PC-3 (cell line): ENCODE measurements at regions not wholly inside any gene's neighbourhood (a gene's known extent, or its start where the extent isn't known, plus 50 kb on each side); places are given as distances from the start of the nearest gene placed in this dataset.
A peak's percentile ranks its signal among the peaks of the same experiment; 100 is the strongest.

Experiments
- ATAC-seq: fragments of 200-7000 bp; cut with Tn5 transposase; 2 replicates; pipeline ENCODE4 v1.9.1; 2020; ENCODE audit warnings: mild to moderate bottlenecking, moderate library complexity
- BruUV-seq: library from RNA; stranded (reverse); fragments of 400-500 nt; replicated peaks from 2 replicates; lab custom pipeline; 2021; lab: Mats Ljungman, UMichigan
- CTCF ChIA-PET: fragments of 300-600 bp; sonication (Branson Sonifier 250); formaldehyde crosslinking; loops from one replicate; lab custom pipeline; 2022; ENCODE audit warnings: antibody characterized with exemption; lab: Charles Lee
- POLR2A ChIA-PET: fragments of 300-600 bp; sonication (Branson Sonifier 250); formaldehyde crosslinking; loops from one replicate; lab custom pipeline; 2022; ENCODE audit warnings: antibody characterized with exemption; ENCODE audit not compliant: unreplicated experiment; lab: Charles Lee
- DNase-seq: peaks from one replicate; pipeline ENCODE4 v3.0.0-alpha.2; 2015
- H2AFZ ChIP-seq: fragments of 300-600 bp; sonication (generic); 2 replicates; pipeline ENCODE4 v1.6.0; 2016; ENCODE audit warnings: antibody characterized with exemption, low read length
- H3F3A ChIP-seq: fragments of 300-600 bp; sonication (generic); one replicate; pipeline ENCODE4 v1.6.0; 2017; ENCODE audit warnings: antibody characterized with exemption, low read length, control low read depth, mild to moderate bottlenecking; ENCODE audit not compliant: unreplicated experiment
- H3K27ac ChIP-seq: fragments of 300-600 bp; sonication (generic); 2 replicates; pipeline ENCODE4 v1.5.1; 2016; ENCODE audit warnings: mild to moderate bottlenecking, low read length
- H3K27me3 ChIP-seq: fragments of 300-600 bp; sonication (generic); 2 replicates; pipeline ENCODE4 v1.6.1; 2016; ENCODE audit warnings: low read length, mixed read lengths
- H3K36me3 ChIP-seq: fragments of 300-600 bp; sonication (generic); 2 replicates; pipeline ENCODE4 v1.6.1; 2016; ENCODE audit warnings: low read depth, mixed run types, low read length, mixed read lengths
- H3K4me1 ChIP-seq: fragments of 300-600 bp; sonication (generic); 2 replicates; pipeline ENCODE4 v1.5.1; 2016; ENCODE audit warnings: low read length; ENCODE audit not compliant: insufficient read depth
- H3K4me2 ChIP-seq: fragments of 300-600 bp; sonication (generic); 2 replicates; pipeline ENCODE4 v1.6.0; 2016; ENCODE audit warnings: low read length
- H3K4me3 ChIP-seq: fragments of 300-600 bp; sonication (generic); 2 replicates; pipeline ENCODE4 v1.5.1; 2016; ENCODE audit warnings: mild to moderate bottlenecking, low read length, mixed read lengths
- H3K79me2 ChIP-seq: fragments of 300-600 bp; sonication (generic); 2 replicates; pipeline ENCODE4 v1.6.1; 2017; ENCODE audit warnings: low read length, mixed read lengths
- H3K9ac ChIP-seq: fragments of 300-600 bp; sonication (generic); 2 replicates; pipeline ENCODE4 v1.6.0; 2016; ENCODE audit warnings: mild to moderate bottlenecking, low read length
- H3K9me2 ChIP-seq: fragments of 300-600 bp; sonication (generic); replicated peaks from 2 replicates; pipeline ENCODE4 v1.6.1; 2016; ENCODE audit warnings: mixed run types, low read length, mixed read lengths
- H3K9me3 ChIP-seq: fragments of 300-600 bp; sonication (generic); 2 replicates; pipeline ENCODE4 v1.6.1; 2016; ENCODE audit warnings: low read length, mixed read lengths
- H4K20me1 ChIP-seq: fragments of 300-600 bp; sonication (generic); 2 replicates; pipeline ENCODE4 v1.6.1; 2016; ENCODE audit warnings: low read length, mixed read lengths
- EZH2 ChIP-seq: fragments of 300-600 bp; sonication (generic); IDR thresholded peaks from one replicate; pipeline ENCODE4 v1.6.1; 2017; ENCODE audit warnings: antibody characterized with exemption, mild to moderate bottlenecking, low read length; ENCODE audit not compliant: unreplicated experiment
- EZH2phosphoT487 ChIP-seq: fragments of 300-600 bp; sonication (generic); IDR thresholded peaks from 2 replicates; pipeline ENCODE4 v1.6.1; 2018; ENCODE audit warnings: mild to moderate bottlenecking, antibody characterized with exemption, low read length, borderline replicate concordance
- intact Hi-C: fragments of 100-400 bp; cut with micrococcal nuclease; formaldehyde crosslinking; loops from 2 replicates; pipeline ENCODE4 v1.9.0; 2023
- TF ChIP-seq, protein P1 (sequence below): fragments of 300-600 bp; sonication (generic); conservative IDR thresholded peaks from 2 replicates; pipeline ENCODE4 v1.5.1; 2017; ENCODE audit warnings: antibody characterized with exemption, low read depth, mild to moderate bottlenecking, low read length

- no peaks in the 10 kb centered on the region for H4K20me1 ChIP-seq
- TF ChIP-seq EZH2 (no peak), EZH2phosphoT487 (no peak)
- TF ChIP-seq, protein P1, sequence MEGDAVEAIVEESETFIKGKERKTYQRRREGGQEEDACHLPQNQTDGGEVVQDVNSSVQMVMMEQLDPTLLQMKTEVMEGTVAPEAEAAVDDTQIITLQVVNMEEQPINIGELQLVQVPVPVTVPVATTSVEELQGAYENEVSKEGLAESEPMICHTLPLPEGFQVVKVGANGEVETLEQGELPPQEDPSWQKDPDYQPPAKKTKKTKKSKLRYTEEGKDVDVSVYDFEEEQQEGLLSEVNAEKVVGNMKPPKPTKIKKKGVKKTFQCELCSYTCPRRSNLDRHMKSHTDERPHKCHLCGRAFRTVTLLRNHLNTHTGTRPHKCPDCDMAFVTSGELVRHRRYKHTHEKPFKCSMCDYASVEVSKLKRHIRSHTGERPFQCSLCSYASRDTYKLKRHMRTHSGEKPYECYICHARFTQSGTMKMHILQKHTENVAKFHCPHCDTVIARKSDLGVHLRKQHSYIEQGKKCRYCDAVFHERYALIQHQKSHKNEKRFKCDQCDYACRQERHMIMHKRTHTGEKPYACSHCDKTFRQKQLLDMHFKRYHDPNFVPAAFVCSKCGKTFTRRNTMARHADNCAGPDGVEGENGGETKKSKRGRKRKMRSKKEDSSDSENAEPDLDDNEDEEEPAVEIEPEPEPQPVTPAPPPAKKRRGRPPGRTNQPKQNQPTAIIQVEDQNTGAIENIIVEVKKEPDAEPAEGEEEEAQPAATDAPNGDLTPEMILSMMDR: no peak
- no peaks in the 10 kb centered on the region for H3K9me2 ChIP-seq
- no peak for ATAC-seq
- H3K4me3 ChIP-seq: no peak overlapping the region
- no peaks in the 10 kb centered on the region for H3K4me1 ChIP-seq
- no TSS peak for BruUV-seq
- H3K9me3 ChIP-seq: no peaks in the 10 kb centered on the region
- intact Hi-C loops: no loop called here
- H3K4me2 ChIP-seq: no peak overlapping the region
- no peaks in the 10 kb centered on the region for H3F3A ChIP-seq
- ChIA-PET CTCF (no interaction called here), POLR2A (no interaction called here)
- H3K79me2 ChIP-seq: no peaks in the 10 kb centered on the region
- no peak overlapping the region for H2AFZ ChIP-seq
- no peaks in the 10 kb centered on the region for H3K36me3 ChIP-seq
- H3K27ac ChIP-seq: no peak overlapping the region
- no peak for DNase-seq
- no peak overlapping the region for H3K9ac ChIP-seq
- no peaks in the 10 kb centered on the region for H3K27me3 ChIP-seq
Observed at GRCh38 chr1:238558746-238559145, 668.0 kb upstream of the ZP4 start.

DNA sequence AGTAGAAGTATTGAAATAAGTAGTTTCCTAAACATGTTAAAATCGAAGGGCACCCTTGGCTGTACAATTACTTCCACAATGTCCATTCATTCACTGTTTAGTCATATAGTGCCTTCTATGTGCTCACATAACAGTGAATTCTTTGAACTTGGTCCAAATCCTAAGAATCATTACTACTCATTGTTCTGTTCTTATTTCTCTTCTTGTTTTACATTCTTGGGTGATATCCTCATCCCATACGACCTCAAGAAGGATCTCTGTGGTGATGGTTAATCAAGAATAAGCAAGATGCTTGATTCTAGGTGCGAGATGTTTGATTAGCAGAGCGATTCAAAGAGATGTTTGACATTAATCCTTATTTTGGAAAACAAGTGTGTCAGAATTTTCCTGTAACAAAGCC lies 667.4 kb upstream of the ZP4 start:
- TF ChIP-seq, protein P1: no peak
- TF ChIP-seq EZH2 (no peak), EZH2phosphoT487 (no peak)
- no peaks in the 10 kb centered on the region for H3F3A ChIP-seq
- CTCF ChIA-PET: no interaction called here

GRCh38 chr1:238552271-238552670 lies 661.5 kb upstream of the ZP4 start:
- Histone ChIP-seq H3K4me1 (no peaks in the 10 kb centered on the region), H3F3A (no peaks in the 10 kb centered on the region), H3K27me3 (no peaks in the 10 kb centered on the region), H3K4me2 (no peak overlapping the region), H3K79me2 (no peaks in the 10 kb centered on the region), H3K27ac (no peak overlapping the region), H2AFZ (no peak overlapping the region), H3K9me2 (no peaks in the 10 kb centered on the region), H3K36me3 (no peaks in the 10 kb centered on the region), H3K4me3 (no peak overlapping the region), H3K9ac (no peak overlapping the region), H4K20me1 (no peaks in the 10 kb centered on the region), H3K9me3 (no peaks in the 10 kb centered on the region)
- no peak for DNase-seq
- ATAC-seq: no peak
- ChIA-PET POLR2A (no interaction called here), CTCF (no interaction called here)
- TF ChIP-seq, protein P1: no peak
- TF ChIP-seq EZH2: no peak
- TF ChIP-seq EZH2phosphoT487: no peak
- intact Hi-C loops: no loop called here
- no TSS peak for BruUV-seq

More for the DNA sequence above, 667.4 kb upstream of the ZP4 start:
- Histone ChIP-seq H3K36me3 (no peaks in the 10 kb centered on the region), H3K9me3 (no peaks in the 10 kb centered on the region), H3K4me1 (no peaks in the 10 kb centered on the region), H3K4me3 (no peak overlapping the region), H3K79me2 (no peaks in the 10 kb centered on the region), H3K27ac (no peak overlapping the region), H3K9me2 (no peaks in the 10 kb centered on the region), H2AFZ (no peak overlapping the region), H3K4me2 (no peak overlapping the region), H3K9ac (no peak overlapping the region), H3K27me3 (no peaks in the 10 kb centered on the region), H4K20me1 (no peaks in the 10 kb centered on the region)
- ATAC-seq (peak; percentile 48), DNase-seq (peak; percentile 56)
- BruUV-seq: no TSS peak
- POLR2A ChIA-PET: no interaction called here
- intact Hi-C loops: no loop called here
